Thyroid gland (tissue), 4 donors: ENCODE measurements at regions not wholly inside any gene's neighbourhood (a gene's known extent, or its start where the extent isn't known, plus 50 kb on each side); places are given as distances from the start of the nearest gene placed in this dataset.

Experiments
- DNase-seq, 2 donors: peaks; one replicate each; pipeline ENCODE4 v3.0.0-alpha.2; 2019
- H3K27ac ChIP-seq, 3 donors: fragments of 200-600 bp; sonication (generic); 1 replicate in 2 of 3; 2 replicates in 1 of 3; pipeline ENCODE4 v1.5.1; 2016 to 2019; ENCODE audit warnings: mild to moderate bottlenecking in 1 of 3, moderate library complexity in 1 of 3
- H3K27me3 ChIP-seq: fragments of 200-600 bp; sonication (generic); one replicate; pipeline ENCODE4 v1.5.1; 2019
- H3K36me3 ChIP-seq, 2 donors: fragments of 200-600 bp; sonication (generic); one replicate each; pipeline ENCODE4 v1.5.1; 2016 to 2019
- H3K4me1 ChIP-seq, 2 donors: fragments of 200-600 bp; sonication (generic); one replicate each; pipeline ENCODE4 v1.5.1; 2017 to 2019
- H3K4me3 ChIP-seq, 3 donors: fragments of 200-600 bp; sonication (generic); replicated peaks in 1 of 3; 1 replicate in 2 of 3; 2 replicates in 1 of 3; pipeline ENCODE4 v1.5.1; 2016; ENCODE audit warnings: mild to moderate bottlenecking in 1 of 3
- H3K9me3 ChIP-seq: fragments of 200-600 bp; sonication (generic); one replicate; pipeline ENCODE4 v1.5.1; 2017
- POLR2A ChIP-seq, 2 donors: fragments of 450-650 bp; IDR thresholded peaks; one replicate each; pipeline ENCODE4 v1.6.1; 2017; ENCODE audit warnings: antibody characterized with exemption in 2 of 2, mild to moderate bottlenecking in 2 of 2, moderate library complexity in 1 of 2
- WGBS, 2 donors: methylation state at CpG; one replicate each; pipeline ENCODE4 v1.1.5; 2017; 5-methylcytosine and 5-hydroxymethylcytosine counted together
- intact Hi-C: fragments of 100-400 bp; cut with DNase I; formaldehyde crosslinking; loops from one replicate; pipeline ENCODE4 v1.15.1; 2023
- TF ChIP-seq, protein P1 (sequence below), 6 experiments: fragments of 200-600 bp in 3 of 6; fragments of 450-650 bp in 3 of 6; sonication (generic) in 3 of 6; IDR thresholded peaks; one replicate each; pipeline ENCODE4 v1.5.1; 2016 to 2019; ENCODE audit warnings: antibody characterized with exemption in 6 of 6, mild to moderate bottlenecking in 2 of 6, inconsistent platforms in 1 of 6, moderate library complexity in 1 of 6

DNA sequence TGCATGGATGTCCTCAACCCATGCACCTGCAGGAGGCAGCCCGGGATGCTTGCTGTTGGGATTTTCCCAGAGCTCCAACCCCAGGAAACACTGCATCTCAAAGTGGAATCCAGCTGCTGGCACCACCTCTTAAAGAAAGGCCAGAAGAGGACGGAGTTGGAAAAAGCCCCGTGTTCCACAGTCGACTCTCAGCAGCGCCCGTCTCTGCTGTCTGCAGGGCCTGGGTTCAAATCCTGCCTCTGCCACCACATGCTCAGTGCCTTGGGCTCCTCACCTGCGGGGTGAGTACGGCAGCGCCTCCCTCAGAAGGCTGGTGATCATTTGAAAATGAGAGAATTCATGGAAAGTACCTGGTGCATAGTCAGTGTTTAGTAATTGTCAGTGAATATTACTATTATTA, 65.6 kb upstream of the ZNF716 start:
- H3K4me1 ChIP-seq: no peaks in the 10 kb centered on the region
- H3K36me3 ChIP-seq: no peaks in the 10 kb centered on the region
- WGBS, 2 donors: 78 to 85% methylated on average over 9 of the region's 9 CpGs
- no peak overlapping the region for H3K27ac ChIP-seq
- no peak for DNase-seq
- no peak overlapping the region for H3K4me3 ChIP-seq
- no peaks in the 10 kb centered on the region for H3K27me3 ChIP-seq
- intact Hi-C loops: no loop called here
- H3K9me3 ChIP-seq: no peaks in the 10 kb centered on the region
- TF ChIP-seq, protein P1, sequence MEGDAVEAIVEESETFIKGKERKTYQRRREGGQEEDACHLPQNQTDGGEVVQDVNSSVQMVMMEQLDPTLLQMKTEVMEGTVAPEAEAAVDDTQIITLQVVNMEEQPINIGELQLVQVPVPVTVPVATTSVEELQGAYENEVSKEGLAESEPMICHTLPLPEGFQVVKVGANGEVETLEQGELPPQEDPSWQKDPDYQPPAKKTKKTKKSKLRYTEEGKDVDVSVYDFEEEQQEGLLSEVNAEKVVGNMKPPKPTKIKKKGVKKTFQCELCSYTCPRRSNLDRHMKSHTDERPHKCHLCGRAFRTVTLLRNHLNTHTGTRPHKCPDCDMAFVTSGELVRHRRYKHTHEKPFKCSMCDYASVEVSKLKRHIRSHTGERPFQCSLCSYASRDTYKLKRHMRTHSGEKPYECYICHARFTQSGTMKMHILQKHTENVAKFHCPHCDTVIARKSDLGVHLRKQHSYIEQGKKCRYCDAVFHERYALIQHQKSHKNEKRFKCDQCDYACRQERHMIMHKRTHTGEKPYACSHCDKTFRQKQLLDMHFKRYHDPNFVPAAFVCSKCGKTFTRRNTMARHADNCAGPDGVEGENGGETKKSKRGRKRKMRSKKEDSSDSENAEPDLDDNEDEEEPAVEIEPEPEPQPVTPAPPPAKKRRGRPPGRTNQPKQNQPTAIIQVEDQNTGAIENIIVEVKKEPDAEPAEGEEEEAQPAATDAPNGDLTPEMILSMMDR (IDR thresholded peaks at IDR 0.05): no peak
- TF ChIP-seq POLR2A (IDR thresholded peaks at IDR 0.05): no peak

DNA sequence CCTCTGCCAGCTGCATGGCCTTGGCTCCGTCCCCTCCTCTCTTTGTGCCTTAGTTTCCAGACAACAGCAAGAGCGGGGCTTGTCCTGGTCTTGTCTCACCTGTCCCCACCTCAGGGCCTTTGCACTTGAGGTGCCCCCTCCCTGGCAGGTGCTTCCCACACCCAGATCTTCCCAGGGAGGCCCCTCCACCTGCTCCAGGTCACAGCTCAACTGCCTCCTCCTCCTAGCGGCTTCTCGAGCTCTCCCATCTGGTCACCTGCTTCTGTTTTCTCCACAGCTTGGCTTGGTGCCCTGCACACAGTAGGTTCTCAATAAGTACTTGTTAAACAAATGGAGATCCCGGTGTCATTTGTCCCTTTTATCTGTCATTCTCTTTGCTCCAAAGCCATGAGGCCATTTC, 64.3 kb upstream of the ZNF716 start:
- H3K4me3 ChIP-seq: no peak overlapping the region
- TF ChIP-seq POLR2A (IDR thresholded peaks at IDR 0.05): no peak
- TF ChIP-seq, protein P1 (IDR thresholded peaks at IDR 0.05): no peak
- no peak for DNase-seq
- no peaks in the 10 kb centered on the region for H3K4me1 ChIP-seq
- no peaks in the 10 kb centered on the region for H3K9me3 ChIP-seq
- no peaks in the 10 kb centered on the region for H3K27me3 ChIP-seq
- no peak overlapping the region for H3K27ac ChIP-seq
- intact Hi-C loops: no loop called here
- no peaks in the 10 kb centered on the region for H3K36me3 ChIP-seq
- whole genome bisulfite sequencing, 2 donors: 83 to 89% methylated on average over 5 of the region's 5 CpGs

DNA sequence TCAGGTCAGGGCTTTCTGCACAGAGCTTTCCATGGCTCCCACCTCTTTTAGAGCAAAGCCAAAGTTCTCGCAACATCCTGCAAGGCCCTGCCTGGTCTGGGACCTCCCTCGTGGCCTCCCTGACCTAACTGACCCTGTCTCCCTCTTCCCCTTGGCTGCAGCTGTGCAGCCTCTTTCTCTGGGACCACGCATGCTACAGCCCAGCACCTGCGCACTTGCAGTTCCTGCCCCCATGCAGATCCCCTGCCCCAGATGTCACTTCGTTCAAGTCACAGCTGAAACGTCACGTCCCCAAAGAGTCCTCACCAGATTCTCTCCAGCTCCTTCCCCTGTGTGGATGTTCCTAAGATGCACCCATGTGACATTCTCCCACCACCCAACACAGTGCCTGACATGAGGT, 61.2 kb upstream of the ZNF716 start:
- H3K27me3 ChIP-seq: no peaks in the 10 kb centered on the region
- intact Hi-C loops: no loop called here
- H3K36me3 ChIP-seq: no peaks in the 10 kb centered on the region
- H3K27ac ChIP-seq: no peak overlapping the region
- no peaks in the 10 kb centered on the region for H3K9me3 ChIP-seq
- DNase-seq: no peak
- WGBS, 2 donors: 78 to 80% methylated on average over 7 of the region's 7 CpGs
- TF ChIP-seq, protein P1 (IDR thresholded peaks at IDR 0.05): no peak
- TF ChIP-seq POLR2A (IDR thresholded peaks at IDR 0.05): no peak
- no peak overlapping the region for H3K4me3 ChIP-seq
- no peaks in the 10 kb centered on the region for H3K4me1 ChIP-seq

DNA sequence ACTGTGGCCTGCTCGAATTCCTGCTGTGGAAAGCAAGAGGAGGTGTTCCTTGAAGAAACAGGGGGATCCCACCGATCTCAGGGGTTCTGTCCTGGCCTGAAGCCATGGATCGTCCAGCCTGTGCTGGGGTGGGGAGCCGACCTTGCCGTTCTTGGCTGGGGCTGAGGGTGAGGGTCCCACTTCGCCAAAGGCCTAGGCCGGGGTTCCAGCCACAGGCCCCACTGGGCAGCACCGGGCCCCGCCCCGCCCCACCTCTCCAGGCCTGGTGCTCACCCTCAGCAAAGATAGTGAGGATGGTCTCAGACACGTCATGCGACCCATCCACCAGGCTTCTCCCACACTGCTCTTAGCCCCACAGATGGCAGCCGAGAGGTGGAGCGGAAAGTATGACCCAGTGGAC, 51.4 kb upstream of the ZNF716 start:
- no peak overlapping the region for H3K4me3 ChIP-seq
- WGBS, 2 donors: 88 to 89% methylated on average over 4 to 10 of the region's 14 CpGs
- H3K27me3 ChIP-seq: no peaks in the 10 kb centered on the region
- H3K9me3 ChIP-seq: no peaks in the 10 kb centered on the region
- no peak for DNase-seq
- intact Hi-C loops: no loop called here
- no peak overlapping the region for H3K27ac ChIP-seq
- no peaks in the 10 kb centered on the region for H3K4me1 ChIP-seq
- H3K36me3 ChIP-seq: no peaks in the 10 kb centered on the region
- TF ChIP-seq, protein P1 (IDR thresholded peaks at IDR 0.05): no peak
- no peak for TF ChIP-seq POLR2A (IDR thresholded peaks at IDR 0.05)

DNA sequence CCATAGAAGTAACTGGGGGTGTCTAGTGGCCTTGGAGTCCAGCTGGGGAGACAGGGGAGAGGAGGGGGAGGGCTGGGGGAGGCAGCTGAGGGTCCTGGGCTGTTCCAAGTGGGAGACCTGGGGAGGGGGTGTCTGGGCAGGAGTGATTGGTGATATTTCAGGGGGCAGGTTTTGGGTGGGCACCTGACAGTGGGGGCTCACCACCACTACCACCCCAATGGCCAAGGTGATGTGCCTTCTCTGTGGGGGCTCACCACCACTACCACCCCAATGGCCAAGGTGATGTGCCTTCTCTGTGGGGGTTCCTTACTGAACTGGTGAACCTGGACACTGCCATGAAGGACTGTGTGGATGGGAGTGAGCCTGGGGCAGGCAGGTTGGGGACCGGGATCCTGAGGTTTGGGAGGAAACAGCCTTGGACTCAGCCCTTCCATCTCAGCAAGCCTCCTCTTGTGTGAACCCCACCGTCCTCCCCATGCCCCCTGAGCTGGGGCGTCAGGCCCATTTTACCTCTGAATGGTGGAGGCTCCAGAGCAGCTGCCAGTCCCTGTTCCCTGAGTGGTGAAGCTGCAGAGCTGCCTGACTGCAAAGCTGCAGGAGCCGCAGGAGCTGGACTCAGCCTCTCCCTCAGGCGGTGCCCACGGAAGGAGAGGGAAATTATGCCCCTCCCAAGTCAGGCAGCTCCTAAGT, 50.6 kb upstream of the ZNF716 start:
- Histone ChIP-seq H3K9me3 (no peaks in the 10 kb centered on the region), H3K4me3 (no peak overlapping the region), H3K27me3 (no peaks in the 10 kb centered on the region), H3K4me1 (no peaks in the 10 kb centered on the region), H3K36me3 (no peaks in the 10 kb centered on the region), H3K27ac (no peak overlapping the region)
- TF ChIP-seq POLR2A (IDR thresholded peaks at IDR 0.05): no peak
- WGBS, 2 donors: 79 to 96% methylated on average over 3 to 4 of the region's 6 CpGs
- intact Hi-C loops: no loop called here
- DNase-seq: no peak
